GM10248 (cell line): ENCODE measurements at regions not wholly inside any gene's neighbourhood (a gene's known extent, or its start where the extent isn't known, plus 50 kb on each side); places are given as distances from the start of the nearest gene placed in this dataset.

Source experiments
- CTCF ChIA-PET: fragments of 300-600 bp; sonication (Branson Sonifier 250); formaldehyde crosslinking; extraction: SDS; loops from one replicate; lab custom pipeline; 2021; ENCODE audit warnings: antibody characterized with exemption; lab: Yijun Ruan, JAX
- POLR2A ChIA-PET: fragments of 350-650 bp; sonication (Branson Sonifier 250); formaldehyde crosslinking; extraction: SDS; loops from one replicate; lab custom pipeline; 2020; ENCODE audit warnings: antibody characterized with exemption; lab: Yijun Ruan, JAX
- DNase-seq: peaks from one replicate; pipeline ENCODE4 v3.0.0; 2012; ENCODE audit errors: extremely low spot score
- TF ChIP-seq, protein P1 (sequence below): IDR thresholded peaks from 2 replicates; pipeline ENCODE4 v1.5.1; 2012; ENCODE audit warnings: mild to moderate bottlenecking, low read depth; ENCODE audit errors: extremely low read depth, missing control alignments, control extremely low read depth

DNA sequence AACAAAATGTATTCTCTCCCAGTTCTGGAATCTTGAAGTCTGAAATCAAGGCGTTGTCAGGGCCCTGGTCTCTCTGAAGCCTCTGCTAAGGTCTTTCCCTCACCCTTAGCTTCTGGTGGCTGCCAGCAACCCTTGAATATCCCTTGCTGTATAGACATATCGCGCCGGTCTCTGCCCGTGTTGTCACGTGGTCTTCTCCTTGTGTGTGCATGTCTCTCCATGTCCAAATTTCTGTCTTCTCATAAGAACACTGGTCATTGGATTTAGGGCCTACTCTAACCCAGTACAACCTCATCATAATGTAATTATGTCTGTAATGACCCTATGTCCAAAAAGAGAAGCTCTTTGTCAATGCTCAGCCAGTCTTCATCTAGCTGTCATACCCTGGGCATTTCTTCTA lies 85.7 kb upstream of the ETS2 start:
- ChIA-PET CTCF (interaction anchor here (1.2 kb wide), 1 partner anchor 140 kb away, joined by 3 read pairs; no protein-coding TSS in a partner anchor), POLR2A (no interaction called here)
- no peak for DNase-seq
- TF ChIP-seq, protein P1, sequence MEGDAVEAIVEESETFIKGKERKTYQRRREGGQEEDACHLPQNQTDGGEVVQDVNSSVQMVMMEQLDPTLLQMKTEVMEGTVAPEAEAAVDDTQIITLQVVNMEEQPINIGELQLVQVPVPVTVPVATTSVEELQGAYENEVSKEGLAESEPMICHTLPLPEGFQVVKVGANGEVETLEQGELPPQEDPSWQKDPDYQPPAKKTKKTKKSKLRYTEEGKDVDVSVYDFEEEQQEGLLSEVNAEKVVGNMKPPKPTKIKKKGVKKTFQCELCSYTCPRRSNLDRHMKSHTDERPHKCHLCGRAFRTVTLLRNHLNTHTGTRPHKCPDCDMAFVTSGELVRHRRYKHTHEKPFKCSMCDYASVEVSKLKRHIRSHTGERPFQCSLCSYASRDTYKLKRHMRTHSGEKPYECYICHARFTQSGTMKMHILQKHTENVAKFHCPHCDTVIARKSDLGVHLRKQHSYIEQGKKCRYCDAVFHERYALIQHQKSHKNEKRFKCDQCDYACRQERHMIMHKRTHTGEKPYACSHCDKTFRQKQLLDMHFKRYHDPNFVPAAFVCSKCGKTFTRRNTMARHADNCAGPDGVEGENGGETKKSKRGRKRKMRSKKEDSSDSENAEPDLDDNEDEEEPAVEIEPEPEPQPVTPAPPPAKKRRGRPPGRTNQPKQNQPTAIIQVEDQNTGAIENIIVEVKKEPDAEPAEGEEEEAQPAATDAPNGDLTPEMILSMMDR = no peak

DNA sequence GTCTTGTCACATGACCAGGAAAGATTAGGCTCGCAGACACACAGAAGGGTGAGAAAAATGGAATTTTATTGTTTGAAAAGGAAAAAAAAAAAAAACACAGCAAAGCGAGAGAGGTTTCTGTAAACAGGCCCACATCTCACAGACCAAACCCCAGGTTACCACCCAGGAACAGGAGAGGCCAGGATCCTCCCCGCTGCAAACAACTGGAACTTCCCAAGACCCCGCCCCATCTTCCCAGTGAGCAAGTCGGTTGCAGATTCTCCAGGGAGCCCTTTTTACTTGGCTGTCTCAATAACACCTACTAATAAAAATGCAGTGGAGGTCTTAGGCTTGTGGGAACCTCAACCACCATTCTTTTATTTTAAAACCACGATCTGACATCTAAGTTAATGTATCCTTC lies 84.7 kb upstream of the ETS2 start:
- no peak for DNase-seq
- TF ChIP-seq, protein P1 = no peak
- ChIA-PET CTCF (interaction anchor here (1.2 to 1.3 kb wide), 2 partner anchors 24 to 139 kb away, joined by 3 read pairs; no protein-coding TSS in a partner anchor), POLR2A (no interaction called here)

DNA sequence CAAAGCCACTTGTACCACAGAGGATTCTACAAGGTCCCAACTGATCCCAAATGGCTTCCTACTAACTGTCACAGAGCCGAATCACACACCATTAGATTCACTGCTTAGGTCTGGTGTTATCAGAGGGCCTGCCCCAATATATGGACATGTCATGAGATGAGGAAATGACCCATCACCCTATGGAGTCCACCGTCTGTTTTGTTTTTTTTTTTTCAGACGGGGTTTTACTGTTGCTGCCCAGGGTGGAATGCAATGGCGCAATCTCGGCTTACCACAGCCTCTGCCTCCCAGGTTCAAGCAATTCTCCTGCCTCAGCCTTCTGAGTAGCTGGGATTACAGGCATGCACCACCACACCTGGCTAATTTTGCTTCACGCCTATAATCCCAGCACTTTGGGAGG lies 83.8 kb upstream of the ETS2 start:
- TF ChIP-seq, protein P1 = no peak
- CTCF ChIA-PET = interaction anchor here (1.3 kb wide), 1 partner anchor 25 kb away, joined by 3 read pairs; no protein-coding TSS in a partner anchor
- POLR2A ChIA-PET = no interaction called here
- no peak for DNase-seq

DNA sequence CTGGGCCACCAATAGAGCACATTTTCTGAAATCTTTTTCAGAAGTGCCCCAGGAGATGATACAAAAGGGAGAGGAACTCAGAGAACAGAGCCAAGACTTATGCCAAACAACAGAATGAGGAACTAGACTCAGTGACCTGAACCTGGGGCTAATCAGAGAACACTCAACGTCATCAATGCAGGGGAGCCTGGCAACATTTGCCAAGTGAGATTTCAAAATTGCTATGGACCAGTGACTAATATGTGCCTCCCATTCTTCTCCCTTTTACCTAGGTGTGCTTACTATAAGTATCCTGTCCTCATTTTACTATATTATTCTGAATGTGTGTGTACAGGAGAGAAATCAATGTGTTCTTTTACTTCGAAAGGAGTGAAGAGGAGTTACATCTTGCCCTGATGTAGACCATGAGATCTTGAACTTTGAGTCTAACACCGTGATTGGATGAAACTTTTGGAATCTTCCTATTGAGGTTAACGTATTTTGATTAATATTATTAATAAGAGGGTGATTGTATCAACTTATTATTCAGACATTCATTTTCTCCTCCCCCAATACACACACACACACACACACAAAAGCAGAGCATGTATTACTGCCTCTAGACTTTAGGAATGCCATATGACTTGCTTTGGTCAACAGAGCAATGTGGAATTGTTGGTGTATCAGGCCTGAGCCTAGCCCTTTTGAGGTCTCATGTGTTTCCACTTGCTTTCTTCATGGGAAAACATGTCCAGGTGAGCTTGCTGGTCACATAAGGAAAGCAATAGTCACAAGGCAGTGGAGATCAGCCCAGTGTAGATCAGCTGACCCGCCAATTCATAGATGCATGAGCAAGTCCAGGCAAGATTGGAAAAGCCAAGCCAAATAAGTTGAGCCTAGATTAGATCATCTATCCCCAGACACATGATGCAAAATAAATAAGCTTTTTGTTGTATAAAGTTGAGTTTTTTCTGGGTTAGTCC lies 80.3 kb upstream of the ETS2 start:
- DNase-seq = no peak
- ChIA-PET CTCF (interaction anchor here (2.0 kb wide), 1 partner anchor 9 kb away, joined by 5 read pairs; no protein-coding TSS in a partner anchor), POLR2A (no interaction called here)
- TF ChIP-seq, protein P1 = no peak

DNA sequence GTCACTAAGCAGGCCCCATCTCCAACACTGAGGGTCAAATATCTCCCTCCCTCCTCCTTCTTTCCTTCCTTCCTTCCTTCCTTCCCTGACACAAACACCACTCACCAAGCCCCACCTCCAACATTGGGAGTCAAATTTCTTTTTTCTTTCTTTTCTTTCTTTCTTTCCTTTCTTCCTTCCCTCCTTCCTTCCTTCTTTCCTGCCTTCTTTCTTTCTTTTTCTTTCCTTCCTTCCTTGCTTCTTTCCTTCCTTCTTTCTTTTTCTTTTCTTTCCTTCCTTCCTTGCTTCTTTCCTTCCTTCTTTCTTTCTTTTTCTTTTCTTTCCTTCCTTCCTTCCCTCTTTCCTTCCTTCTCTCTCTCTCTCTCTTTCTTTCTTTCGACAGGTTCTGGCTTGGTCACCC lies 79.2 kb upstream of the ETS2 start:
- ChIA-PET CTCF (interaction anchor here (2.0 kb wide), 1 partner anchor 8 kb away, joined by 5 read pairs; no protein-coding TSS in a partner anchor), POLR2A (no interaction called here)
- TF ChIP-seq, protein P1 = no peak
- no peak for DNase-seq

DNA sequence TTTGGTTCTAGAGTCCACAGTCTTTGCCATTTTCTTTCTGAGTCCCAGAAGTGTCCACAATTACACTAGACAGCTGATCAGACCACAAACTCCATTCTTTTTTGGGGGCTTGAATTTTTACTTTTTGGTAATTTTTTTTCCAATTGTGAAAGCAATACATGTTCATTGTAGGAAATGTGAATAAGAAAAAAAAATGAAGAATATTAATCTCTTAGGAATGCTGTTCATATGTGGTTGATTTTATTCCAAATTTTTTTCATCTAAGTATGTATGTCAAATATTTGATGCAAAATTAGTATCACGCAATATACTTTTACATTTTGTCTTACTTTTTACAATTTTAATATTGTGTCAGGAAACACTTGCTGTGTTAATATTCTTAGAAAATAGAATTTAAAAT lies 76.4 kb upstream of the ETS2 start:
- ChIA-PET POLR2A (no interaction called here), CTCF (interaction anchor here (0.9 kb wide), 1 partner anchor 13 kb away, joined by 3 read pairs; no protein-coding TSS in a partner anchor)
- TF ChIP-seq, protein P1 = no peak
- no peak for DNase-seq
